ENCODE measurements at regions not wholly inside any gene's neighbourhood (a gene's known extent, or its start where the extent isn't known, plus 50 kb on each side); places are given as distances from the start of the nearest gene placed in this dataset.

DNA sequence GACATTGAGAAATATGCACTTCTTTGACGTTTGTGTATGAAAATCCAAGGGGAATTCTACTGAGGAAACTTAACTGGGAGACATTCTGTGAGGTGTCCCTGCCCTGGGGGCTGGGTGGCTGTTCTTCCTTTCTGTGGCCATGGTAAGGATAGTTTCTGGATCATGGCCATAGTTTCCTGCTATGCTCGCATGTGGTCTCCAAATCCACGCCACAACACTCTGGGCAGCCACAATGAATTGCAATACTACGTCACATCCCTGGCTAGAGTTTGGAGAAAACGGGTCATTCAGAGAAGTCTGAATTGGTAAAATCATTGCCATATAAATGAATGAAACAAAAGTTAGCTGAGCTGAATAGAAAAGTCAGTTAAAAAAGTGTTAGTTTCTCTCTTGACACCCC is 230.6 kb downstream of the UTRN start:
- no peak overlapping the region for H2BK12ac ChIP-seq (ENCODE audit: insufficient read length, low read depth, low read length)
- H2BK5ac ChIP-seq (ENCODE audit: insufficient read length, low read length): no peak overlapping the region
- no peaks in the 10 kb centered on the region for H3K4me1 ChIP-seq (ENCODE audit: insufficient read depth, low read length)
- no peaks in the 10 kb centered on the region for H3K23me2 ChIP-seq (ENCODE audit: insufficient read length, low read depth, low read length, poor library complexity, severe bottlenecking)
- TF ChIP-seq, protein P1, sequence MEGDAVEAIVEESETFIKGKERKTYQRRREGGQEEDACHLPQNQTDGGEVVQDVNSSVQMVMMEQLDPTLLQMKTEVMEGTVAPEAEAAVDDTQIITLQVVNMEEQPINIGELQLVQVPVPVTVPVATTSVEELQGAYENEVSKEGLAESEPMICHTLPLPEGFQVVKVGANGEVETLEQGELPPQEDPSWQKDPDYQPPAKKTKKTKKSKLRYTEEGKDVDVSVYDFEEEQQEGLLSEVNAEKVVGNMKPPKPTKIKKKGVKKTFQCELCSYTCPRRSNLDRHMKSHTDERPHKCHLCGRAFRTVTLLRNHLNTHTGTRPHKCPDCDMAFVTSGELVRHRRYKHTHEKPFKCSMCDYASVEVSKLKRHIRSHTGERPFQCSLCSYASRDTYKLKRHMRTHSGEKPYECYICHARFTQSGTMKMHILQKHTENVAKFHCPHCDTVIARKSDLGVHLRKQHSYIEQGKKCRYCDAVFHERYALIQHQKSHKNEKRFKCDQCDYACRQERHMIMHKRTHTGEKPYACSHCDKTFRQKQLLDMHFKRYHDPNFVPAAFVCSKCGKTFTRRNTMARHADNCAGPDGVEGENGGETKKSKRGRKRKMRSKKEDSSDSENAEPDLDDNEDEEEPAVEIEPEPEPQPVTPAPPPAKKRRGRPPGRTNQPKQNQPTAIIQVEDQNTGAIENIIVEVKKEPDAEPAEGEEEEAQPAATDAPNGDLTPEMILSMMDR (conservative IDR thresholded peaks at IDR 0.05): no peak
- no peaks in the 10 kb centered on the region for H3K27me3 ChIP-seq (ENCODE audit: insufficient read depth, low read length)
- H2AK5ac ChIP-seq (ENCODE audit: insufficient read length, low read length): no peak overlapping the region
- no peak overlapping the region for H3K4ac ChIP-seq (ENCODE audit: low read depth, low read length)
- no peak overlapping the region for H4K8ac ChIP-seq (replicated peaks; ENCODE audit: insufficient read length, low read depth, low read length)
- no CpG with 5 or more reads among the region's 5 CpGs for WGBS (ENCODE audit: extremely low coverage, insufficient read length, low lambda C conversion rate)
- H3K4me1 Mint-ChIP-seq: no peaks in the 10 kb centered on the region
- no peak overlapping the region for H3K56ac ChIP-seq (ENCODE audit: insufficient read length, low read depth, low read length)
- no peak for DNase-seq
- no peak overlapping the region for H3T11ph ChIP-seq (ENCODE audit: low read length)
- no peak overlapping the region for H4K91ac ChIP-seq (ENCODE audit: insufficient read length, low read depth, low read length)
- no peak overlapping the region for H2BK120ac ChIP-seq (ENCODE audit: low read depth, low read length, poor library complexity, severe bottlenecking)
- no peak overlapping the region for H2BK15ac ChIP-seq (ENCODE audit: low read depth, low read length)
- H4K20me1 ChIP-seq (ENCODE audit: control insufficient read depth, insufficient read depth, insufficient read length): no peaks in the 10 kb centered on the region
- no peak overlapping the region for H3K27ac ChIP-seq (ENCODE audit: insufficient read length, low read depth, low read length)
- no peak overlapping the region for H3K4me2 ChIP-seq (ENCODE audit: insufficient read depth, insufficient read length, low read length)
- H3K79me2 ChIP-seq (ENCODE audit: insufficient read depth, low read length): no peaks in the 10 kb centered on the region
- no peak overlapping the region for H4K5ac ChIP-seq (ENCODE audit: insufficient read length, low read depth, low read length)
- no peak overlapping the region for H3K14ac ChIP-seq (ENCODE audit: insufficient read depth, low read length)
- no peak overlapping the region for H2BK20ac ChIP-seq (ENCODE audit: low read depth, low read length, poor library complexity, severe bottlenecking)
- no peaks in the 10 kb centered on the region for H3K9me3 Mint-ChIP-seq
- no peak overlapping the region for H2AFZ ChIP-seq (ENCODE audit: low read length)
- H3K27me3 Mint-ChIP-seq (ENCODE audit: low read depth): no peaks in the 10 kb centered on the region
- no peak overlapping the region for H3K18ac ChIP-seq (ENCODE audit: insufficient read length, low read depth, low read length)
- no peaks in the 10 kb centered on the region for H3K9me3 ChIP-seq (ENCODE audit: control insufficient read depth, low read depth, low read length)
- no peaks in the 10 kb centered on the region for H3K79me1 ChIP-seq (ENCODE audit: insufficient read depth, low read depth, low read length, poor library complexity, severe bottlenecking)
- H3K36me3 Mint-ChIP-seq (ENCODE audit: insufficient read depth in 1 of 3, low read depth in 3 of 3): peaks cover 0 to 9% (median 8%) of the 10 kb centered on the region in 3 experiments; a peak in 4 of 7 replicates
- H3K23ac ChIP-seq (ENCODE audit: insufficient read length, low read depth, low read length): no peak overlapping the region
- no peak overlapping the region for H3K9ac ChIP-seq (ENCODE audit: extremely low read depth, insufficient read length, low read length)
- no peak overlapping the region for H3K4me3 Mint-ChIP-seq
- peak overlapping the region in 1 of 3 experiments; percentile 17; a peak in 1 of 7 replicates for H3K27ac Mint-ChIP-seq

Measured in H9 (cell line).